ENCODE measurements at regions not wholly inside any gene's neighbourhood (a gene's known extent, or its start where the extent isn't known, plus 50 kb on each side); places are given as distances from the start of the nearest gene placed in this dataset.

- no peak for DNase-seq
Measured at GRCh38 chr13:58843071-58843470, 1211.5 kb downstream of the PCDH17 start.

- DNase-seq = no peak
Measured at GRCh38 chr13:58843567-58843966, 1212.0 kb downstream of the PCDH17 start.

- DNase-seq = no peak
Measured at GRCh38 chr13:58850161-58850560, 1218.6 kb downstream of the PCDH17 start.

- DNase-seq = no peak
Measured at GRCh38 chr13:58852076-58852475, 1220.5 kb downstream of the PCDH17 start.

- DNase-seq = no peak
Measured at GRCh38 chr13:58855283-58855682, 1223.7 kb downstream of the PCDH17 start.

- no peak for DNase-seq
Measured at GRCh38 chr13:58858870-58859371, 1227.4 kb downstream of the PCDH17 start.

- no peak for DNase-seq
Measured at GRCh38 chr13:58865286-58865685, 1233.7 kb downstream of the PCDH17 start.

GRCh38 chr13:58869566-58869965 lies 1238.0 kb downstream of the PCDH17 start:
- no peak for DNase-seq

GRCh38 chr13:58876473-58876872 lies 1244.9 kb downstream of the PCDH17 start:
- DNase-seq = no peak

GRCh38 chr13:58879114-58879513 lies 1247.6 kb downstream of the PCDH17 start:
- DNase-seq = no peak

- no peak for DNase-seq
Measured at GRCh38 chr13:58882516-58882915, 1251.0 kb downstream of the PCDH17 start.

- DNase-seq = no peak
Measured at GRCh38 chr13:58883405-58883804, 1251.9 kb downstream of the PCDH17 start.

- DNase-seq = no peak
Measured at GRCh38 chr13:58884353-58885209, 1253.0 kb downstream of the PCDH17 start.

- DNase-seq = no peak
Measured at GRCh38 chr13:58889474-58889873, 1257.9 kb downstream of the PCDH17 start.

GRCh38 chr13:58893396-58893795 lies 1261.9 kb downstream of the PCDH17 start:
- no peak for DNase-seq

- DNase-seq = no peak
Measured at GRCh38 chr13:58906329-58907007, 1257.3 kb downstream of the DIAPH3 start.

GRCh38 chr13:58907347-58907746 lies 1256.4 kb downstream of the DIAPH3 start:
- DNase-seq = no peak

- no peak for DNase-seq
Measured at GRCh38 chr13:58908019-58908679, 1255.6 kb downstream of the DIAPH3 start.

GRCh38 chr13:58919551-58919950 lies 1244.2 kb downstream of the DIAPH3 start:
- DNase-seq = no peak

GRCh38 chr13:58921129-58921528 lies 1242.6 kb downstream of the DIAPH3 start:
- DNase-seq = no peak

- no peak for DNase-seq
Measured at GRCh38 chr13:58926858-58927257, 1236.9 kb downstream of the DIAPH3 start.

GRCh38 chr13:58933475-58933874 lies 1230.3 kb downstream of the DIAPH3 start:
- DNase-seq = no peak

- DNase-seq = no peak
Measured at GRCh38 chr13:58935689-58936088, 1228.0 kb downstream of the DIAPH3 start.

- DNase-seq = no peak
Measured at GRCh38 chr13:58946274-58946673, 1217.5 kb downstream of the DIAPH3 start.

Data from NCI-H2171 (cell line).